GM12878 (cell line): ENCODE measurements at regions not wholly inside any gene's neighbourhood (a gene's known extent, or its start where the extent isn't known, plus 50 kb on each side); places are given as distances from the start of the nearest gene placed in this dataset.

Experiments used
- ATAC-seq: fragments of 200-7000 bp; cut with Tn5 transposase; 3 replicates; pipeline ENCODE4 v1.9.1; 2020; ENCODE audit warnings: mild to moderate bottlenecking, moderate library complexity
- BruUV-seq: library from RNA; stranded (reverse); fragments of 400-500 nt; replicated peaks from 2 replicates; lab custom pipeline; 2021; lab: Mats Ljungman, UMichigan
- CTCF ChIA-PET: fragments of 300-600 bp; sonication (Branson Sonifier 250); formaldehyde crosslinking; extraction: SDS; loops from one replicate; lab custom pipeline; 2021; ENCODE audit warnings: inconsistent platforms; lab: Yijun Ruan, JAX
- POLR2A ChIA-PET: fragments of 350-600 bp; formaldehyde crosslinking; extraction: SDS; loops from one replicate; lab custom pipeline; 2021; ENCODE audit warnings: inconsistent platforms; lab: Charles Lee
- RAD21 ChIA-PET: fragments of 300-600 bp; sonication (Branson Sonifier 250); formaldehyde crosslinking; loops from one replicate; lab custom pipeline; 2023; ENCODE audit warnings: antibody characterized with exemption; ENCODE audit not compliant: unreplicated experiment; lab: Charles Lee
- SMC1A ChIA-PET: fragments of 300-600 bp; sonication (Branson Sonifier 250); formaldehyde crosslinking; loops from one replicate; lab custom pipeline; 2023; ENCODE audit not compliant: unreplicated experiment, uncharacterized antibody; lab: Charles Lee
- DNase-seq: peaks from one replicate; pipeline ENCODE4 v3.0.0-alpha.2; 2011; ENCODE audit warnings: low read depth, low spot score
- FAIRE-seq: peaks from 3 replicates; lab custom pipeline; 2011; peaks lifted over from hg19 to GRCh38; lab: Jason Lieb, UNC
- H2AFZ ChIP-seq: 2 replicates; pipeline ENCODE4 v1.6.0; 2011; ENCODE audit warnings: low read depth, low read length, control low read depth; ENCODE audit not compliant: control insufficient read depth
- H3K27ac ChIP-seq: 2 replicates; pipeline ENCODE4 v1.5.1; 2011; ENCODE audit warnings: control low read depth; ENCODE audit not compliant: control insufficient read depth, insufficient read depth
- H3K27me3 ChIP-seq, 2 experiments: replicated peaks in 1 of 2; 2 replicates each; pipeline versions ENCODE4 v1.6.0 to v1.6.1; 2011; ENCODE audit warnings: low read length in 1 of 2; ENCODE audit not compliant: control insufficient read depth in 2 of 2, insufficient read depth in 2 of 2
- H3K36me3 ChIP-seq, 2 experiments: 2 replicates each; pipeline ENCODE4 v1.5.1; 2011; ENCODE audit warnings: low read length in 1 of 2; ENCODE audit not compliant: control insufficient read depth in 2 of 2, insufficient read depth in 2 of 2
- H3K4me1 ChIP-seq: 2 replicates; pipeline ENCODE4 v1.6.1; 2011; ENCODE audit warnings: mild to moderate bottlenecking, low read length, moderate library complexity, mixed read lengths; ENCODE audit not compliant: control insufficient read depth, insufficient read depth
- H3K4me2 ChIP-seq: 2 replicates; pipeline ENCODE4 v1.6.0; 2011; ENCODE audit warnings: control low read depth; ENCODE audit not compliant: control insufficient read depth, insufficient read depth
- H3K4me3 ChIP-seq: fragments of 200-600 bp; sonication (generic); 2 replicates; pipeline ENCODE4 v1.5.1; 2016
- H3K79me2 ChIP-seq: 2 replicates; pipeline ENCODE4 v1.6.0; 2011; ENCODE audit warnings: low read length; ENCODE audit not compliant: control insufficient read depth, insufficient read depth
- H3K9ac ChIP-seq: 2 replicates; pipeline ENCODE4 v1.8.0; 2011; ENCODE audit warnings: low read length, control low read depth, mixed read lengths; ENCODE audit not compliant: control insufficient read depth, insufficient read depth
- H3K9me3 ChIP-seq: replicated peaks from 3 replicates; pipeline ENCODE4 v1.5.1; 2011; ENCODE audit warnings: mild to moderate bottlenecking, low read length; ENCODE audit not compliant: control insufficient read depth, insufficient read depth
- H4K20me1 ChIP-seq: 2 replicates; pipeline ENCODE4 v1.6.0; 2011; ENCODE audit not compliant: control insufficient read depth, insufficient read depth
- BHLHE40 ChIP-seq, 2 experiments: fragments of 450-650 bp in 1 of 2; IDR thresholded peaks; 2 replicates each; pipeline ENCODE4 v1.6.1; 2011 to 2017; ENCODE audit warnings: low read depth in 2 of 2, borderline replicate concordance in 1 of 2, improper control_type of control experiment in 1 of 2, low read length in 1 of 2, mild to moderate bottlenecking in 1 of 2
- CHD2 ChIP-seq: IDR thresholded peaks from 2 replicates; pipeline ENCODE4 v1.6.1; 2011; ENCODE audit warnings: low read depth, low read length, improper control_type of control experiment, borderline replicate concordance
- CREB1 ChIP-seq: IDR thresholded peaks from 2 replicates; pipeline ENCODE4 v1.6.1; 2012; ENCODE audit warnings: low read depth, mild to moderate bottlenecking, inconsistent platforms
- DPF2 ChIP-seq: fragments of 450-650 bp; IDR thresholded peaks from 2 replicates; pipeline ENCODE4 v1.6.1; 2017; ENCODE audit warnings: mild to moderate bottlenecking
- EGR1 ChIP-seq, 2 experiments: IDR thresholded peaks; 1 replicate in 1 of 2; 2 replicates in 1 of 2; pipeline ENCODE4 v1.6.1; 2011 to 2012; ENCODE audit warnings: low read depth in 2 of 2, low read length in 2 of 2, borderline replicate concordance in 1 of 2, mild to moderate bottlenecking in 1 of 2, moderate library complexity in 1 of 2
- HDAC2 ChIP-seq: fragments of 200-600 bp; sonication (generic); IDR thresholded peaks from 2 replicates; pipeline ENCODE4 v1.6.1; 2017
- IKZF2 ChIP-seq, 2 experiments: fragments of 450-650 bp; IDR thresholded peaks; 2 replicates each; pipeline ENCODE4 v1.6.1; 2017; ENCODE audit warnings: mild to moderate bottlenecking in 2 of 2, moderate library complexity in 2 of 2
- MXI1 ChIP-seq: fragments of 150-350 bp; IDR thresholded peaks from 2 replicates; pipeline ENCODE4 v1.6.1; 2011; ENCODE audit warnings: low read depth, mild to moderate bottlenecking, inconsistent platforms, low read length, improper control_type of control experiment
- PRDM15 ChIP-seq: fragments of 450-650 bp; formaldehyde crosslinking; IDR thresholded peaks from 2 replicates; pipeline ENCODE4 v1.4.0; 2020; ENCODE audit warnings: mild to moderate bottlenecking, moderate library complexity
- RBBP5 ChIP-seq: fragments of 200-600 bp; sonication (generic); conservative IDR thresholded peaks from 2 replicates; pipeline ENCODE4 v1.6.1; 2016
- TBL1XR1 ChIP-seq: IDR thresholded peaks from 2 replicates; pipeline ENCODE4 v1.6.1; 2012; ENCODE audit warnings: low read depth, low read length, improper control_type of control experiment
- YY1 ChIP-seq: IDR thresholded peaks from 2 replicates; pipeline ENCODE4 v1.6.1; 2011; ENCODE audit warnings: low read depth, mild to moderate bottlenecking, low read length
- ZNF274 ChIP-seq: IDR thresholded peaks from one replicate; pipeline ENCODE4 v1.8.0; 2011; ENCODE audit not compliant: insufficient read length, insufficient read depth
- ZNF592 ChIP-seq: fragments of 450-650 bp; IDR thresholded peaks from 2 replicates; pipeline ENCODE4 v1.6.1; 2017; ENCODE audit warnings: mild to moderate bottlenecking, moderate library complexity
- WGBS: methylation state at CpG from one replicate; pipeline ENCODE4 v1.1.6; 2016; ENCODE audit warnings: low lambda C conversion rate; ENCODE audit not compliant: insufficient replicate concordance, insufficient coverage; ENCODE audit errors: missing lambda C conversion rate; 5-methylcytosine and 5-hydroxymethylcytosine counted together
- in situ Hi-C: fragments of 300-500 bp; cut with MboI; formaldehyde crosslinking; loops from 9 replicates; pipeline ENCODE4 v1.14.3; 2018; ENCODE audit warnings: mixed read lengths
- intact Hi-C: fragments of 100-400 bp; cut with micrococcal nuclease; formaldehyde crosslinking; loops from one replicate; pipeline ENCODE4 v1.14.2; 2022; ENCODE audit not compliant: unreplicated experiment

- intact Hi-C loops (no loop called here), in situ Hi-C loops (no loop called here)
- ATAC-seq = peak; percentile 35; the same call in 2 of the 3 replicates
- no peak for FAIRE-seq
- WGBS = 43% methylated on average over 8 of the region's 8 CpGs
- TF ChIP-seq PRDM15 (CRISPR knock-in tag) (no peak), IKZF2 (IDR thresholded peaks at IDR 0.05) (no peak), EGR1 (IDR thresholded peaks at IDR 0.05; ENCODE audit: borderline replicate concordance in 1 of 2, low read depth in 2 of 2, low read length in 2 of 2) (no peak), HDAC2 (no peak), MXI1 (no peak), ZNF274 (no peak), TBL1XR1 (no peak), YY1 (no peak), ZNF592 (no peak), DPF2 (no peak), BHLHE40 (IDR thresholded peaks at IDR 0.05; ENCODE audit: borderline replicate concordance in 1 of 2, low read depth in 2 of 2, low read length in 1 of 2) (no peak), CHD2 (no peak), CREB1 (no peak), RBBP5 (no peak)
- Histone ChIP-seq H3K9me3 (no peaks in the 10 kb centered on the region), H3K27ac (no peak overlapping the region), H3K9ac (no peak overlapping the region), H3K4me3 (no peak overlapping the region), H3K79me2 (no peaks in the 10 kb centered on the region), H2AFZ (no peak overlapping the region), H3K27me3 (no peaks in the 10 kb centered on the region), H3K36me3 (no peaks in the 10 kb centered on the region), H3K4me1 (no peaks in the 10 kb centered on the region), H3K4me2 (no peak overlapping the region), H4K20me1 (no peaks in the 10 kb centered on the region)
- ChIA-PET SMC1A (interaction anchor here (0.6 kb wide), 1 partner anchor 13 kb away, joined by 3 read pairs; no protein-coding TSS in a partner anchor), CTCF (interaction anchor here (2.3 kb wide), 1 partner anchor 13 kb away, joined by 7 read pairs; no protein-coding TSS in a partner anchor), POLR2A (no interaction called here), RAD21 (no interaction called here)
- BruUV-seq = no TSS peak
- DNase-seq = no peak
Observed at GRCh38 chr6:53999088-53999755, 112.0 kb upstream of the MLIP start.
